ENCODE measurements at regions not wholly inside any gene's neighbourhood (a gene's known extent, or its start where the extent isn't known, plus 50 kb on each side); places are given as distances from the start of the nearest gene placed in this dataset.
"Not testable (repeated sequence)": the region's sequence is repeated elsewhere in the genome, so short reads cannot be mapped to it uniquely, and the experiment has no call there.

- no peak for DNase-seq
These were observed 408.7 kb downstream of the REEP3 start for GRCh38 chr10:63929831-63930467.

- DNase-seq: no peak
These were observed 409.4 kb downstream of the REEP3 start for GRCh38 chr10:63930584-63930983.

GRCh38 chr10:63935705-63936104 is 414.5 kb downstream of the REEP3 start:
- no peak for DNase-seq

GRCh38 chr10:63940277-63940922 is 419.2 kb downstream of the REEP3 start:
- no peak for DNase-seq

GRCh38 chr10:63964406-63964805 is 443.2 kb downstream of the REEP3 start:
- DNase-seq: no peak

- DNase-seq: no peak
These were observed 444.6 kb downstream of the REEP3 start for GRCh38 chr10:63965846-63966245.

GRCh38 chr10:63972949-63973827 is 452.0 kb downstream of the REEP3 start:
- no peak for DNase-seq

GRCh38 chr10:63976538-63976937 is 455.3 kb downstream of the REEP3 start:
- DNase-seq: no peak

GRCh38 chr10:63977329-63977923 is 456.2 kb downstream of the REEP3 start:
- no peak for DNase-seq

GRCh38 chr10:63980870-63981269 is 459.7 kb downstream of the REEP3 start:
- not testable (repeated sequence) for DNase-seq

- DNase-seq: not testable (repeated sequence)
These were observed 462.9 kb downstream of the REEP3 start for GRCh38 chr10:63984061-63984460.

- no peak for DNase-seq
These were observed 465.3 kb downstream of the REEP3 start for GRCh38 chr10:63986536-63986935.

GRCh38 chr10:63987212-63987611 is 466.0 kb downstream of the REEP3 start:
- no peak for DNase-seq

GRCh38 chr10:63994371-63994770 is 473.2 kb downstream of the REEP3 start:
- no peak for DNase-seq

GRCh38 chr10:64007157-64007556 is 486.0 kb downstream of the REEP3 start:
- DNase-seq: no peak

- DNase-seq: no peak
These were observed 489.5 kb downstream of the REEP3 start for GRCh38 chr10:64010711-64011110.

- no peak for DNase-seq
These were observed 490.9 kb downstream of the REEP3 start for GRCh38 chr10:64011912-64012714.

- no peak for DNase-seq
These were observed 493.1 kb downstream of the REEP3 start for GRCh38 chr10:64014281-64014680.

- DNase-seq: no peak
These were observed 502.8 kb downstream of the REEP3 start for GRCh38 chr10:64023926-64024470.

GRCh38 chr10:64033711-64034110 is 512.5 kb downstream of the REEP3 start:
- no peak for DNase-seq

GRCh38 chr10:64036321-64036930 is 515.2 kb downstream of the REEP3 start:
- no peak for DNase-seq
